ENCODE measurements at regions not wholly inside any gene's neighbourhood (a gene's known extent, or its start where the extent isn't known, plus 50 kb on each side); places are given as distances from the start of the nearest gene placed in this dataset.

DNA sequence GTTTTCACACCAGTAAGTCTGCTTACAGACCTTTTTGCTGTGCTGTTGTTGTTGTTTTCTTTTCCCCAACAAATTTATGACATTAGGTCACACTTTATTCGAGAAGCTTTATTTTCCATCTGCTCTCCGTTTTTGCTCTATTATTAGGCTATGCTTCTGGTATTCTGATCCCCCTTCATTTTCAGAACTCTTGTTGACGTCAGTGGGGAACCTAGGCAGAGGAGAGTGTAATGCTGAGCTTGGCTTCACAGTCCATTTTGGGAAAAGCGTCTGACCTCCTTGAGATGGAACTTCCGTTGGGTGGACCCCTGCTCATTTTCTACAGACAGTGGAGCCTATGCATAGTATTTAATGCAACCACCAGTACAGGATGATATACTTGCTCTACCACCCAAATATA is 387.9 kb upstream of the MEF2C start:
- FAIRE-seq: peak; percentile 24
- DNase-seq (ENCODE audit: insufficient read length): no peak
- TF ChIP-seq TAF1 (IDR thresholded peaks at IDR 0.05; ENCODE audit: borderline replicate concordance, low read depth, low read length): no peak
- no peak for TF ChIP-seq POLR2A (IDR thresholded peaks at IDR 0.05; ENCODE audit: low read depth, low read length)
- TF ChIP-seq POLR2AphosphoS5 (IDR thresholded peaks at IDR 0.05; ENCODE audit: low read depth, low read length): no peak

DNA sequence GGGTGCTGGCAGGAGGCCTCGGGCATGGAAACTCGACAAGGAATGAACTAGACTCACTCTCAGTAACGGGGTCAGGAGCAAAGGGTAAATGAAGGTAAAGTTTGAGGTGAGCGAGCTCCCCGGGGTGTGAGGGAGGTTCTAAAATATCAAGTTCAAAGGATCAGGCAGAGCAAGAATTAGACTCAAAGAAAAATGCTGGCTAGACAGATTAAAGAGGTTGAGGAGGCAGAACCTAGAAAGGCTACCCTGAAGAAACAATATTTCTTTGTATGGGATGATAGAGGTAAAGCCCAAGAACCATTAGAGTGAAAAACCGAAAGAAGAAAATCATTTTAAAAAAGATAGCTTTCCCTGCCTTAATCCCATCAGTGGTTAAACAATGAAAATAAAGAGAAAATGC is 386.7 kb upstream of the MEF2C start:
- TF ChIP-seq POLR2AphosphoS5 (IDR thresholded peaks at IDR 0.05; ENCODE audit: low read depth, low read length) (no peak), TAF1 (IDR thresholded peaks at IDR 0.05; ENCODE audit: borderline replicate concordance, low read depth, low read length) (no peak), POLR2A (IDR thresholded peaks at IDR 0.05; ENCODE audit: low read depth, low read length) (no peak)
- DNase-seq (ENCODE audit: insufficient read length): no peak

DNA sequence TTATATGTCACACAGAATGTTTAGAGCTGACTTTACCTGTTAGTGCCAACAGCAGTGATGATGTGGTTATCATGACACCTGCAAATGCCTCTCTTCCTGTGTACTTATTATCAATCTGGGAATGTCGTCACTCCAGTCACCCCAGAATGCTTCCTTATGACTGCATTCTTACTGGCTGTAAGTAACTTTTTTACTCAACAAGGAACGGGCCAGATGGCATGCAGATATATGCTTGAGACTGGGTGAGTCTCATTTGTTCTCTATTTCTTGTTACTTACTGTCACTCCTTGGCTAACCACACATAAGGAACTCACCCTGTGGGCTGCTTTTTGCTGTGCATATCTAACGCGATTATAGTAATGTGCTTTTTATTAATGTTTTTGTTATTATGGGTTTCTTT is 385.5 kb upstream of the MEF2C start:
- FAIRE-seq (peak; percentile 91), DNase-seq (ENCODE audit: insufficient read length) (no peak)
- no peak for TF ChIP-seq POLR2AphosphoS5 (IDR thresholded peaks at IDR 0.05; ENCODE audit: low read depth, low read length)
- no peak for TF ChIP-seq TAF1 (IDR thresholded peaks at IDR 0.05; ENCODE audit: borderline replicate concordance, low read depth, low read length)
- TF ChIP-seq POLR2A (IDR thresholded peaks at IDR 0.05; ENCODE audit: low read depth, low read length): no peak; the same call in 1 of the 2 replicates

More for the DNA sequence above, 386.7 kb upstream of the MEF2C start:
- FAIRE-seq: peak; percentile 57

DNA sequence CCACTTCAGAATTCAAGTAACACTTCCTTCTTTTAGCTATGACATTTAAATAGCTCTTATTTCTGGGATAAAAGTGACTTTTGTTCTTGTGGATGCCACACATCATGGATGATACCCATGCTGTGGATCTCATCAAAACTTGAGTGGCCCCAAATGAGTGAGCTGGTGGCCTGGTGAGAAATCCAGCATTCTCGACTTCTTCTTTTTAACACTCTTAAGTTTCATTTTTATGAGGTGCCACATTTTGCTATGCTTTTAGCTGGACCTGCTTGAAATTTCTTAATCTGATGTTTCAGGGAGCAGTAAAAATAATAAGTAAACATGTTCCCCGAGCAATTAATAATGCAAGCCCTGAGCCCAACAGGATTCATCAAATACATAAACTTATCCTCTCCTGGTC is 384.8 kb upstream of the MEF2C start:
- TF ChIP-seq POLR2A (IDR thresholded peaks at IDR 0.05; ENCODE audit: low read depth, low read length) (no peak), TAF1 (IDR thresholded peaks at IDR 0.05; ENCODE audit: borderline replicate concordance, low read depth, low read length) (no peak), POLR2AphosphoS5 (IDR thresholded peaks at IDR 0.05; ENCODE audit: low read depth, low read length) (no peak)
- DNase-seq (ENCODE audit: insufficient read length): no peak
- peak; percentile 85 for FAIRE-seq

DNA sequence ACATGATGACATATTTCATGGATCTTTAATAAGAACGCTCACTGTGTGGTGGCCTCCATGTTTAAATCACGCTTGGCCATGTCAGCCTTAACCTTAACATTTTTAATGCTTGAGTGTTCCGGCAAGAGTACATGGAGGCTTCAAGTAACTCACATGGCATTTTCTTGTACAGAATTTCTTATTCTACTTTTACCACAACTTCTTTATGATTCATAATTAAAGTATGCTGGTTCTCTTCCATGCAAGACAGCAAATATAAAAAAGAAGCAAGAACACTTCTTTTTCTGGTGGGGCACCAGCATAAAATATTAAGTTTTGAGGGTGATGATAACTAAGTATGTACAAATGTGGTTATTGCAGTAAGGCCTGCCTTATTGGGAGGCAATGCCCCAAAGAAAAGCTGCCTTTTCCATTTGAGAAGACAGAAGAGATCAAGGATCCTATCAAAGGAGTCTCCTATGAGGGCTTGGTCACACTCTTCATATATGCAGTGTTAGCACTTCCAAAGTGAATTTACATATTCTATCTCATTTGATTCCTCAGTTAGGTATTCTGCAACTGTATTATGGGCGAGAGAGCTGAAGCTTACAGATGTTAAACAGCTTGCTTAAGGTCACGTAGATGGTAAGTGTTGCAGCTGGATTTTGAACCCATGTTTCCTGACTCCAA is 382.7 kb upstream of the MEF2C start:
- TF ChIP-seq POLR2A (IDR thresholded peaks at IDR 0.05; ENCODE audit: low read depth, low read length): no peak
- no peak for FAIRE-seq

DNA sequence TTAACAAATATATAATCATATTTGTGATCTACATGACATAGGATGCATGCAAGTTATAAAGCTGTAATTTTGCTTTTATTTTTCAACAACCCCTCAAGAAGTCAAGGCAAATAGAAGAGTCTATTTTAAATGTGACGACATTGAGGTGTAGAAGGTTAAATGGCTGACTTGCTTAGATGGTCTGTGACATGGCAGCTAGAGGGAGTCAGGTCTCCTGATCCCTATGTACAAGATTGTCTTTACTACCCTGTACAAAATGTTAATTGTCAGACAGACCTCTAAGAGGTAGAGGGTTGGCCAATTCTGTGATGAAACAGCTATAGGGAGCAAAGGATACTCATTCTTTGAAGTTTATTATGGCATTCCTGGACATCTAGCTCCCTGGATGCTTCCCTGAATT is 380.9 kb upstream of the MEF2C start:
- DNase-seq (ENCODE audit: insufficient read length) (no peak), FAIRE-seq (peak; percentile 67)
- no peak for TF ChIP-seq TAF1 (IDR thresholded peaks at IDR 0.05; ENCODE audit: borderline replicate concordance, low read depth, low read length)

More for the DNA sequence above, 382.7 kb upstream of the MEF2C start:
- DNase-seq (ENCODE audit: insufficient read length): no peak

DNA sequence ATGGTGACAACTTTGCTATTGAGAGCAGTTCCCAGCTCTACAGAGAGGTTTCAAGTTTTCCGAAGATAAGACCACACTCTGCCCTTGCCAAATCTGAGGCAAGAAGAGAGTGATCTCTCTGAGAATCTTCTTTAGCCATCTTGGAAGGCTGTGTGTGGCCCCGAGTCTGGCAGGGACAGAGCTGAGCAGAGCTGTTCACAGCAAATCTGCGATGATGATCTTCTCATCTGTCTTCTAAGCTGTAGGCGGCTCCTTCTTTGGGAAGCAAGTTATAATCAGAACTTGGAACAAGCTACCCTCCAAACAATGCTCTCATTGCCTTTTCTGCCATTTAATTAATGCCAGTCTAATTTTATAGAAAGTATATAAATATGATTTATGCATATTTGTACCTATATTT is 379.0 kb upstream of the MEF2C start:
- TF ChIP-seq TAF1 (IDR thresholded peaks at IDR 0.05; ENCODE audit: borderline replicate concordance, low read depth, low read length) (no peak), POLR2AphosphoS5 (IDR thresholded peaks at IDR 0.05; ENCODE audit: low read depth, low read length) (no peak), POLR2A (IDR thresholded peaks at IDR 0.05; ENCODE audit: low read depth, low read length) (no peak)
- no peak for DNase-seq (ENCODE audit: insufficient read length)
- FAIRE-seq: no peak

DNA sequence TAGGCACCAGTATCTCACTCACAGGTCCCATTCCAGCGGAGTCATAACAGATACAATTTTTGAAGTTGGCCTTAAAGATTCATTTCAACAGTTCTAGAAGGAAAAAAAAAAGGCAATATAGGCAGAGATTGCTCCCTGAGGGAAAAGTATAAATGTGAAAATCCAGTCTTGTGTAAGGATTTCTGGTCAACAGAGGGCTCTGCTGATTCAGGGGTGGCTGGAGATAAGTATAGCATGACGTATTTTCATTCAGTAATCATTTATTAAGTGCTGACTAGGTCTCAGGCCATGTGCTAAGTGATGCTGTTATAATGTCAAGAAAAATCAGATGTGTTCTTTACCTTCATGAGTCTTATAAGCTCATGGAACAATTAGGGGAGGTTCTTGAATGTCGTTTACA is 377.3 kb upstream of the MEF2C start:
- DNase-seq (ENCODE audit: insufficient read length) (no peak), FAIRE-seq (no peak)
- TF ChIP-seq POLR2AphosphoS5 (IDR thresholded peaks at IDR 0.05; ENCODE audit: low read depth, low read length) (no peak), POLR2A (IDR thresholded peaks at IDR 0.05; ENCODE audit: low read depth, low read length) (no peak), TAF1 (IDR thresholded peaks at IDR 0.05; ENCODE audit: borderline replicate concordance, low read depth, low read length) (no peak)

DNA sequence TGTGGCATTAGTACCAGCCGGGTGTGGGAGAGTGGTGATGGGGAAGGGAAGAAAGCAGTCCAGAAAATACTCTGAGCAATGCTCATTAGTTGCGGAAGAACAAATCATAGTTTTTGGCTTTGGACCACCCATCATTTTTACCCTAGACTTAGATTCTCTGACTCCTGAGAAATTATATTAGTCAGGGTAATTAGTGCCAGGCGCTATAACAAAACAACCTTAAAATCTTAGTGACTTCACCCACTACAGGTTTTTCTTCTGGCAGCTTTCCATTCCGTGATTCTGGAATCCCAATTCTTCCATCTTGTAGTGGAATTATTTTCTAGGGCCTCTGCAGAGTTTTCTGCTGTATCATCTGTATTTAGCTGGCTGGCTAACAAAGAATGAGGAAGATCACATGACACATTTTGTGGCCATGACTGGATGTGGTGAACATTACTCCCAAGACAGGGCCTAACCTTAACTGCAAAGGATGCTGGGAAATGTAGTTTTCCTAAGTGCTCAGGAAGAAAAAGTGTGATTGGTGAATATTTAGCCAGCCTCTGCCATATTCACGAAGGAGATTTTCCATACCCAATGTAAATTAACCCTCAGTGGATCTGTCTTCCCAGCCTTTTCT is 373.0 kb upstream of the MEF2C start:
- FAIRE-seq (peak; percentile 40), DNase-seq (ENCODE audit: insufficient read length) (no peak)
- TF ChIP-seq POLR2A (IDR thresholded peaks at IDR 0.05; ENCODE audit: low read depth, low read length) (no peak), TAF1 (IDR thresholded peaks at IDR 0.05; ENCODE audit: borderline replicate concordance, low read depth, low read length) (no peak), POLR2AphosphoS5 (IDR thresholded peaks at IDR 0.05; ENCODE audit: low read depth, low read length) (no peak)

DNA sequence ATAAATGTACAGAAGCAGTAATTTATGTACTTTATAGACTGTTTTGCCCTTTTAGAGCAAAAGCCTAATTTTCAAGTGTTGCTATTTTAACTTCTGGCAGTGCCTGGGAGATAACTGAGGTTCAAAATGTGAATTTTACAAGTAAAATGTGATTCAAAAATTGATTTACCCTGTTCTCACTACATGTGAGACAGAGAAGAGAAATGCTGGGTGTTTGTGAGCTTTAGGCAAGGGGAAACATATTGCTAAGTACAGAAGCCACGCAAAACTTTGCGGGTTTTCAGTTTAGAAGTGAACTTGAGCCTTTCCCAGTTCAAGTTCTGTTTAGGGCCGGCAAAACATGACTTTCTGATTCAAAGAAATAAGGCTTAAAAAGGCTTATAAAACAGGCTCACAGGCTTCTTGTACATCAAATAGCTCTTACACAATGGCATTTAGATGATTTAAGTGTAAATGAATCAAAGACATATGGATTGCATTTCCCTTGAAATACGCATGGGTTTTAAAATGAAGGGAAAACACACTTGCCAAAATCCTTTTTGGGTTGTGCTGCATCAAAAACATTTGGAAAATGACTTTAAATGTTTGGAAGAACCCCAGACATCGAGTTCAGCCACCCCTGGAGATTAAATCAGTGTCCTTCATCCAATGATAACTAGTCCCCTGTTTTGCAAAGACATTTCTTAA is 370.8 kb upstream of the MEF2C start:
- no peak for DNase-seq (ENCODE audit: insufficient read length)
- no peak for FAIRE-seq
- TF ChIP-seq TAF1 (IDR thresholded peaks at IDR 0.05; ENCODE audit: borderline replicate concordance, low read depth, low read length): no peak
- no peak for TF ChIP-seq POLR2A (IDR thresholded peaks at IDR 0.05; ENCODE audit: low read depth, low read length)
- no peak for TF ChIP-seq POLR2AphosphoS5 (IDR thresholded peaks at IDR 0.05; ENCODE audit: low read depth, low read length)

DNA sequence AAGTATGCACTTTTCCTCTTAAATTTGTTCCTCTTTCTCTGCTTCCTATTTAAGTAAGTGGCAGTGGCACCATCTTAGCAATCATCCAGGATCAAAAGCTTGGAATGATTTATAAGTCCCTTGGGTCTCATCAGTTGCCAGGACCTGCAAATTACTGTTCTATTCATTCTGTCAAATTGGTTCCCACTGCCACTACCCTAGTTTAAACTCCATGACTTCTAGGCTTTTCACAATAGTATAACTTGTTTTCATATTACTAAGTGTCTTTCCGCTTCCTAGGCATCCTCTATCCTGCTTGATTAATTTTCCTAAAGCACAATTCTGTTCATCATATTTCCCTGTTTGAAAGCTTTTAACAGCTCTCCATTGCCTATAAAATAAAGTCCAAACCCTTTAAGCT is 363.9 kb upstream of the MEF2C start:
- TF ChIP-seq POLR2A (IDR thresholded peaks at IDR 0.05; ENCODE audit: low read depth, low read length) (no peak), POLR2AphosphoS5 (IDR thresholded peaks at IDR 0.05; ENCODE audit: low read depth, low read length) (no peak), TAF1 (IDR thresholded peaks at IDR 0.05; ENCODE audit: borderline replicate concordance, low read depth, low read length) (no peak)
- no peak for DNase-seq (ENCODE audit: insufficient read length)
- FAIRE-seq: no peak

DNA sequence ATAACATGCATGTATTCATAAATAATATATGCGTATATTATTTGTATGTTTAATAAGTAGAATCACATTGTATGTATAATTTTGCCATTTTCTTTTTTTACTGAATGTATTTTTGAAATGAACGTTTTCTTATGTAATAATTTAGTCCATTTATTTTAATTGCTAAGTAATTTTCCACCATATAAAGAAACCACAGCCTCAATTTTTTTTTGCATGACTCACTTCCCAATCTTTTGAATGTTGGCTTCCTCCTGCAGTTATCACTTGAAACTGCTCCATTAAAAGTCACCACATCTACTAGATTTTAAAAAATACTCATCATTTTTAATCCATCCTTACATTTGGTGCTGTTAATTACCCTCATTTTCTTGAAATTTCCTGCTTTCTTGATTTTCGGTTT is 363.3 kb upstream of the MEF2C start:
- no peak for DNase-seq (ENCODE audit: insufficient read length)
- FAIRE-seq: no peak

More for the DNA sequence above, 363.3 kb upstream of the MEF2C start:
- TF ChIP-seq POLR2AphosphoS5 (IDR thresholded peaks at IDR 0.05; ENCODE audit: low read depth, low read length) (no peak), POLR2A (IDR thresholded peaks at IDR 0.05; ENCODE audit: low read depth, low read length) (no peak), TAF1 (IDR thresholded peaks at IDR 0.05; ENCODE audit: borderline replicate concordance, low read depth, low read length) (no peak)

Measured in GM12892 (cell line).